Esophagus muscularis mucosa (tissue), 4 donors: ENCODE measurements at regions not wholly inside any gene's neighbourhood (a gene's known extent, or its start where the extent isn't known, plus 50 kb on each side); places are given as distances from the start of the nearest gene placed in this dataset.
A peak's percentile ranks its signal among the peaks of the same experiment; 100 is the strongest.

Source experiments
- DNase-seq: peaks from one replicate; pipeline ENCODE4 v3.0.0-alpha.2; 2017; ENCODE audit errors: extremely low spot score
- H3K27ac ChIP-seq, 4 donors: fragments of 200-600 bp; sonication (generic); replicated peaks in 1 of 4; 1 replicate in 3 of 4; 2 replicates in 1 of 4; pipeline ENCODE4 v1.5.1; 2016 to 2019; ENCODE audit warnings: mild to moderate bottlenecking in 1 of 4
- H3K27me3 ChIP-seq, 4 donors: fragments of 200-600 bp; sonication (generic); one replicate each; pipeline versions ENCODE4 v1.5.1 to v1.6.0; 2016 to 2019
- H3K36me3 ChIP-seq, 4 donors: fragments of 200-600 bp; sonication (generic); one replicate each; pipeline ENCODE4 v1.5.1; 2016 to 2019
- H3K4me1 ChIP-seq, 4 donors: fragments of 200-600 bp; sonication (generic); one replicate each; pipeline ENCODE4 v1.5.1; 2016 to 2019
- H3K4me3 ChIP-seq, 4 donors: fragments of 200-600 bp; sonication (generic); 1 replicate in 2 of 4; 2 replicates in 2 of 4; pipeline ENCODE4 v1.5.1; 2016 to 2019; ENCODE audit warnings: mild to moderate bottlenecking in 4 of 4, moderate library complexity in 1 of 4
- H3K9me3 ChIP-seq, 4 donors: fragments of 200-600 bp; sonication (generic); 1 replicate in 3 of 4; 2 replicates in 1 of 4; pipeline ENCODE4 v1.5.1; 2016 to 2019
- EP300 ChIP-seq: sonication (generic); formaldehyde crosslinking; IDR thresholded peaks from one replicate; pipeline ENCODE4 v1.6.1; 2017; ENCODE audit warnings: antibody characterized with exemption
- POLR2A ChIP-seq: fragments of 450-650 bp; IDR thresholded peaks from one replicate; pipeline ENCODE4 v1.6.1; 2017; ENCODE audit warnings: antibody characterized with exemption, moderate library complexity, mild to moderate bottlenecking, low read depth
- POLR2AphosphoS5 ChIP-seq, 2 donors: sonication (generic); formaldehyde crosslinking; IDR thresholded peaks; one replicate each; pipeline ENCODE4 v1.6.1; 2017; ENCODE audit warnings: antibody characterized with exemption in 2 of 2
- WGBS: methylation state at CpG from one replicate; pipeline ENCODE4 v1.1.5; 2018; 5-methylcytosine and 5-hydroxymethylcytosine counted together
- intact Hi-C: fragments of 100-400 bp; cut with DNase I; formaldehyde crosslinking; loops from one replicate; pipeline ENCODE4 v1.15.1; 2023
- TF ChIP-seq, protein P1 (sequence below), 3 experiments: fragments of 200-600 bp in 2 of 3; fragments of 450-650 bp in 1 of 3; sonication (generic) in 2 of 3; IDR thresholded peaks; one replicate each; pipeline ENCODE4 v1.5.1; 2017 to 2019; ENCODE audit warnings: antibody characterized with exemption in 3 of 3, mild to moderate bottlenecking in 2 of 3, moderate library complexity in 1 of 3

DNA sequence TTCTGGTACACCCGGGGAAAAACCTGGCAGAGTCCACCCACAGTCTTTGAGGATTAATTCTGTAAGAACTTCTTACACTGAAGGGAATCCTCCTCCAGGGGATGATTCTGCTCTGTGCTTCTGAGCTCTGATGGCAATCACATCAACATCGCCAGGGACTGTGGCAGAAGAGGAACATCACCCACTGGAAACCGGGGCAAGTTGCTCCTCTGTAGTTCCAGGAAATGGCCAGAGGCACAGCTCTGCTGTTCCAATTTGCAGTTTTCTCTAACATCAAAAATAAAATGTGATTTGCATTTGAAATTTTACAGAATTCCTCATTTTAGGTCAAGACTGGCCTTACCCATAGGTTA, 207.6 kb downstream of the DAD1 start:
- no peaks in the 10 kb centered on the region for H3K9me3 ChIP-seq
- H3K36me3 ChIP-seq, result no peaks in the 10 kb centered on the region
- H3K4me3 ChIP-seq, result no peak overlapping the region
- no peaks in the 10 kb centered on the region for H3K27me3 ChIP-seq
- H3K4me1 ChIP-seq, result peaks cover 0 to 16% (median 13%) of the 10 kb centered on the region in 4 donors
- H3K27ac ChIP-seq, result no peak overlapping the region
- TF ChIP-seq POLR2AphosphoS5 (IDR thresholded peaks at IDR 0.05) (no peak), POLR2A (no peak), EP300 (no peak)
- TF ChIP-seq, protein P1, sequence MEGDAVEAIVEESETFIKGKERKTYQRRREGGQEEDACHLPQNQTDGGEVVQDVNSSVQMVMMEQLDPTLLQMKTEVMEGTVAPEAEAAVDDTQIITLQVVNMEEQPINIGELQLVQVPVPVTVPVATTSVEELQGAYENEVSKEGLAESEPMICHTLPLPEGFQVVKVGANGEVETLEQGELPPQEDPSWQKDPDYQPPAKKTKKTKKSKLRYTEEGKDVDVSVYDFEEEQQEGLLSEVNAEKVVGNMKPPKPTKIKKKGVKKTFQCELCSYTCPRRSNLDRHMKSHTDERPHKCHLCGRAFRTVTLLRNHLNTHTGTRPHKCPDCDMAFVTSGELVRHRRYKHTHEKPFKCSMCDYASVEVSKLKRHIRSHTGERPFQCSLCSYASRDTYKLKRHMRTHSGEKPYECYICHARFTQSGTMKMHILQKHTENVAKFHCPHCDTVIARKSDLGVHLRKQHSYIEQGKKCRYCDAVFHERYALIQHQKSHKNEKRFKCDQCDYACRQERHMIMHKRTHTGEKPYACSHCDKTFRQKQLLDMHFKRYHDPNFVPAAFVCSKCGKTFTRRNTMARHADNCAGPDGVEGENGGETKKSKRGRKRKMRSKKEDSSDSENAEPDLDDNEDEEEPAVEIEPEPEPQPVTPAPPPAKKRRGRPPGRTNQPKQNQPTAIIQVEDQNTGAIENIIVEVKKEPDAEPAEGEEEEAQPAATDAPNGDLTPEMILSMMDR (IDR thresholded peaks at IDR 0.05), result no peak
- DNase-seq, result no peak
- WGBS, result 51% methylated on average over 3 of the region's 3 CpGs
- intact Hi-C loops, result loop anchor here (10.0 kb wide), 1 partner anchor 273 kb away; no protein-coding TSS in a partner anchor

DNA sequence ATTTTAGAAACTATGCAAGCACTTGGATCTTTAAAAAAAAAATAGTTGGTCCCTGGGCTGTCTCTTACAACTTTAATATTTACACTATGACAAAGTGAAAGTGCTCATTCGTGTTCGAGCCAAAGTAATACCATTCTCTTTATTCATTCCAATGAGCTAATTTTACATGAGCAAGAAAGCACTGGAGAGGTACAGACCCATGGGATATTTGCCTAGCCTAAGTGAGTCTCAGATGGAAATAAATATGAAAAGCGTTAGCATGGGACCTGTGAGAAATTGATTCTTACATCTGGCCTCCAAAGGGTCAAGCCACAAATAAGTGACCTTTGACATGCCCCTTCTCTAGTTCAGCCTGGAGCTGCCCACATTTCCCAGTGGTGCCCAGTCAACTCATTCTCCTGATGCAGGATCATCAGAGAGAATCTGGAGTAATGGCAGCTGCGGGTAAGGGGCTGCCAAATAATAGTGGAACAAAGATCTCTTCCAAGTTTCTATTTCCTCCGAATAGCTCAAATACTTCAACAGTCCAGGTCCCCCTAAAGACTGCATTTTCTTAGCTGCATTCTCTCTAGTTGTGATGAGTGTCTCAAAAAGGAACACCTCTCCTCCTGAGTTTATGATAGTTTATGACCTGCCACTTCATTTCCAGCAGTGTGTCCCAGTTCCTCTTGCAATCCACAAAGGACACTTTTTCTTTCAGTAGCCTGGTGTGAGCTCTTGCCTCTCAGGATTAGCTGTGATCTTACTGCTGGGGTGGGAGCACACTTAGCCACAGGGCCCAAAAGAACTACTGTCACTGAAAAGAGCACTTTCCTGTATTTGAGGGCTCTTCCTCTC, 208.2 kb downstream of the DAD1 start:
- TF ChIP-seq, protein P1 (IDR thresholded peaks at IDR 0.05), result no peak
- TF ChIP-seq POLR2A (no peak), POLR2AphosphoS5 (IDR thresholded peaks at IDR 0.05) (no peak), EP300 (no peak)
- 35% methylated on average over 5 of the region's 5 CpGs for WGBS
- DNase-seq, result no peak
- Histone ChIP-seq H3K27ac (no peak overlapping the region), H3K9me3 (no peaks in the 10 kb centered on the region), H3K4me1 (peaks cover 0 to 16% (median 13%) of the 10 kb centered on the region in 4 donors), H3K27me3 (no peaks in the 10 kb centered on the region), H3K36me3 (no peaks in the 10 kb centered on the region), H3K4me3 (peak overlapping the region in 1 of 4 donors; percentile 4)
- intact Hi-C loops, result loop anchor here (10.0 kb wide), 1 partner anchor 274 kb away; no protein-coding TSS in a partner anchor

DNA sequence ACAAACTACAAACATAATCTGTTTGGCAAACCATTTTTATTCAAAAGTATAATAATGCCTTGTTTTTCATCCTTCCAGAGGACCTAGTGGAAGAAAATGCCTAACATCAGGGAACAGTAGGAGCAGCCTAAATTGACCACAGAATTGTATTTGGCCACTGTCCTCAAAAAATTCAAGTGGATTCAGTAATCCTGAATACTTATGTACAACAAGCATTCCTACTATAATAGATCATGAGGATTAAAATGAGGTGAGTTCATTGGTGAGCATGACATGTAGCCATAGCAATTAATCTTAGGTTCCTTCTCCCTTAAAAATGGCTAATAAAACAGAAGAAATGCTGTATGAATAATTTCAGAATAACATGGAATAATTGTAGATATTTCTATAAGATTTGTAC, 209.3 kb downstream of the DAD1 start:
- Histone ChIP-seq H3K27me3 (no peaks in the 10 kb centered on the region), H3K27ac (no peak overlapping the region), H3K36me3 (no peaks in the 10 kb centered on the region), H3K4me1 (peaks cover 0 to 16% (median 13%) of the 10 kb centered on the region in 4 donors), H3K4me3 (no peak overlapping the region), H3K9me3 (no peaks in the 10 kb centered on the region)
- intact Hi-C loops, result loop anchor here (5.0 to 10.0 kb wide), 2 partner anchors 62 to 275 kb away; no protein-coding TSS in a partner anchor
- DNase-seq, result no peak
- TF ChIP-seq, protein P1 (IDR thresholded peaks at IDR 0.05), result no peak
- TF ChIP-seq POLR2AphosphoS5 (IDR thresholded peaks at IDR 0.05) (no peak), EP300 (no peak)

DNA sequence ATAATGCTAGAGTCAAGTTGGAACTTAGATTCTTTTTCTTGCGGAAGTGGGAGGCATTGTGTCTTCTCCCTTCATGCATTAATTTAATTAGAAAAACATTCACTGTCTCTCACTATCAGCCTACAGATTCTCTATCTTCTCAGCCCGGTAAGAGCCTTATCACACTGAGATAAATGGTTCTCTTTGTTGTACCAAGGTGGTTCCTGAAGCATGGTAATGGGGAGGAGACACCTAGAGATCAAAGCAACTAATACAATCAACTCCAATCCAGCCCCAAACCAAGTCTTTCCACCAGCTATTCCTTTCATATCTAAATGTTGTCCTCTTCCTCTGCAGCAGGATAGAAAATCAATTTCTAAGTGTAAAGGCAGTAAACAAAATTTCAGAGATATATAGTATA, 210.8 kb downstream of the DAD1 start:
- Histone ChIP-seq H3K27ac (no peak overlapping the region), H3K36me3 (no peaks in the 10 kb centered on the region), H3K9me3 (no peaks in the 10 kb centered on the region), H3K4me3 (no peak overlapping the region), H3K27me3 (no peaks in the 10 kb centered on the region), H3K4me1 (peaks cover 0 to 16% (median 13%) of the 10 kb centered on the region in 4 donors)
- intact Hi-C loops, result loop anchor here (5.0 kb wide), 1 partner anchor 61 kb away; no protein-coding TSS in a partner anchor
- 78% methylated on average over 2 of the region's 2 CpGs for WGBS
- TF ChIP-seq POLR2A (no peak), EP300 (no peak), POLR2AphosphoS5 (IDR thresholded peaks at IDR 0.05) (no peak)
- TF ChIP-seq, protein P1 (IDR thresholded peaks at IDR 0.05), result no peak
- DNase-seq, result no peak
